ENCODE measurements at regions not wholly inside any gene's neighbourhood (a gene's known extent, or its start where the extent isn't known, plus 50 kb on each side); places are given as distances from the start of the nearest gene placed in this dataset.

DNA sequence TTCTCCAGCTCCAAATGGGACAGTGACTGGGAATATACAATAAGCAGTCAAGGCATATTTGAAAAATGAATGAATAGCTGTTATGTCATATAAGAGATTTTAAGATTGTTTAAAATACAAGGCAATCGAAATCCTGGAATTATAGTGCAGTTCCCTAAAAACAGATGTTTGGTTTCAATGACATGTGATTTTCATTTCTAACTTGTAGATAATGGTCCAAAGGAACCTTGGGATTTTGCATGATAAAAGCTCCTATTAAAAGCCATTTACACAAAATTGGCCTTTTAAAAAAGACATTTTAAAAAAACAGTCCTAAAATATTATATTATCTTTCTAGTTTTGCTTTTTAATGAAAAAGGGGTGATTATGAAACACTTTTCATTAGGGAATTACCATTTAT, 905.1 kb downstream of the GALC start:
- ATAC-seq (no peak), DNase-seq (no peak)
- H3K9me3 ChIP-seq: no peaks in the 10 kb centered on the region
- H3K36me3 ChIP-seq (replicated peaks in 1 of 2; ENCODE audit: insufficient read depth in 1 of 2, low read depth in 2 of 2): no peaks in the 10 kb centered on the region
- H3K27me3 ChIP-seq: no peaks in the 10 kb centered on the region
- no peak for TF ChIP-seq POLR2A (IDR thresholded peaks at IDR 0.05)
- TF ChIP-seq, protein P1, sequence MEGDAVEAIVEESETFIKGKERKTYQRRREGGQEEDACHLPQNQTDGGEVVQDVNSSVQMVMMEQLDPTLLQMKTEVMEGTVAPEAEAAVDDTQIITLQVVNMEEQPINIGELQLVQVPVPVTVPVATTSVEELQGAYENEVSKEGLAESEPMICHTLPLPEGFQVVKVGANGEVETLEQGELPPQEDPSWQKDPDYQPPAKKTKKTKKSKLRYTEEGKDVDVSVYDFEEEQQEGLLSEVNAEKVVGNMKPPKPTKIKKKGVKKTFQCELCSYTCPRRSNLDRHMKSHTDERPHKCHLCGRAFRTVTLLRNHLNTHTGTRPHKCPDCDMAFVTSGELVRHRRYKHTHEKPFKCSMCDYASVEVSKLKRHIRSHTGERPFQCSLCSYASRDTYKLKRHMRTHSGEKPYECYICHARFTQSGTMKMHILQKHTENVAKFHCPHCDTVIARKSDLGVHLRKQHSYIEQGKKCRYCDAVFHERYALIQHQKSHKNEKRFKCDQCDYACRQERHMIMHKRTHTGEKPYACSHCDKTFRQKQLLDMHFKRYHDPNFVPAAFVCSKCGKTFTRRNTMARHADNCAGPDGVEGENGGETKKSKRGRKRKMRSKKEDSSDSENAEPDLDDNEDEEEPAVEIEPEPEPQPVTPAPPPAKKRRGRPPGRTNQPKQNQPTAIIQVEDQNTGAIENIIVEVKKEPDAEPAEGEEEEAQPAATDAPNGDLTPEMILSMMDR (IDR thresholded peaks at IDR 0.05): no peak
- intact Hi-C loops (cut with DNase I): no loop called here
- WGBS, 2 donors: 45 to 57% methylated on average over 1 of the region's 1 CpG
- no peak overlapping the region for H3K4me3 ChIP-seq
- H3K27ac ChIP-seq: no peak overlapping the region
- no peaks in the 10 kb centered on the region for H3K4me1 ChIP-seq

DNA sequence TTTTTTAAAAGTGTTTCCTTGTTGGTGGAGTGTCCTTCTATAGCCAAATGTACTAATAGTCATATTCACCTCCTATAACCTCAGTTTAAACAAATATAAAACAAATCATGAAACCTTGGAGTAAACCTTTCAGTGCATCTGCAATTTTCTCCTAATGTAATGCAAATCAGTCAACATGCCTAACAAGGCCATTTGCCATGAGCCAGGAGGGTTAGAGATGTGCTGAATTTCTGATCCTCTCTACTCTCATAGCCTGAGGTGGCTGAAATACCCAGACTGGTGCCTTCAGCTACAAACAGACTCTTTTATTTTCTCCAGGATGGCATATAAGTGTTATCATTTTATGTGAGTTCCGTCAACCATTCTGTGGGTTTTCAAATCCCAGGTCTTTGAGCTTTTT, 908.1 kb downstream of the GALC start:
- Histone ChIP-seq H3K4me3 (no peak overlapping the region), H3K27me3 (no peaks in the 10 kb centered on the region), H3K27ac (no peak overlapping the region), H3K9me3 (no peaks in the 10 kb centered on the region), H3K4me1 (no peaks in the 10 kb centered on the region), H3K36me3 (replicated peaks in 1 of 2; ENCODE audit: insufficient read depth in 1 of 2, low read depth in 2 of 2) (no peaks in the 10 kb centered on the region)
- no peak for TF ChIP-seq POLR2A (IDR thresholded peaks at IDR 0.05)
- TF ChIP-seq, protein P1 (IDR thresholded peaks at IDR 0.05): no peak
- no peak for DNase-seq
- 95% methylated on average over 1 of the region's 1 CpG for WGBS, 2 donors
- intact Hi-C loops (cut with DNase I): no loop called here
- ATAC-seq: no peak

DNA sequence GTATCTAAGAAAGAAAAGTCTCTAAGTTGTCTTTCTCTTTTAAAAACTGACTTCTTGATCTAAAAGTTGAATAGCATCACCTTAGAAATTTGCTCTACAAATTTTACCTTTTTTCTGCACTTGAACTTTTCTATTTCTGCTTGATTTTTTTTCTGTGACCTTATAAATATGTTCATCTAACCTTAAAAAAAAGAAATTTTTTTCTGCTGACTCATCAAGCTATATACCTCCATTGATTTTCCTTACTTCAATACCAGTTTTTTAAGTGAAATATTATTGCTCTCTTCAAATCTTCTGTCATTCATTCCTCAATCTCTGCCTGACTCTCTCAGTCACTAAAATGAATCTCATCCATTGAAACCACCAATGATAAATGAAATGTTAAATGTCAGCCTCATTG, 910.1 kb downstream of the GALC start:
- H3K36me3 ChIP-seq (replicated peaks in 1 of 2; ENCODE audit: insufficient read depth in 1 of 2, low read depth in 2 of 2): no peaks in the 10 kb centered on the region
- no peaks in the 10 kb centered on the region for H3K9me3 ChIP-seq
- DNase-seq (no peak), ATAC-seq (no peak)
- H3K27me3 ChIP-seq: no peaks in the 10 kb centered on the region
- H3K4me3 ChIP-seq: no peak overlapping the region
- H3K27ac ChIP-seq: no peak overlapping the region
- H3K4me1 ChIP-seq: no peaks in the 10 kb centered on the region
- intact Hi-C loops (cut with DNase I): no loop called here
- no peak for TF ChIP-seq POLR2A (IDR thresholded peaks at IDR 0.05)
- TF ChIP-seq, protein P1 (IDR thresholded peaks at IDR 0.05): no peak

DNA sequence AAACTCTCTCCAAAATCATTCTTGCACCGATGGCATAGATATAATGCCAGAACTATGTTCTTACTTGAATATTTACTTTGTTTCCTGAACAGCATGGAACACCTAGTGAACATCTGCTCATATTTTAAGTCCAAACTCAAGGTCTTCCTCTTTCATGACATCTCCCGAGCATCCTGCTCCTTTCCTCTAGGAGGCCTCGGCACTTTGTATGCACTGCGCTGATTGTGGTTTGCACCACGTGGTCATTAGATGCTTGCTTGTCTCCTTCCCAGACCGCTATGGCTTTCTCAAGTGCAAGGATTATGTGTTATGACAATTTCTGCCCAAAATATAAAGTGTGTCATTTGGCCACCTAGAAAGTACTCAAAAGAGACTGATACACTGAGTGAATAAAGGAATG, 912.0 kb downstream of the GALC start:
- TF ChIP-seq POLR2A (IDR thresholded peaks at IDR 0.05): no peak
- TF ChIP-seq, protein P1 (IDR thresholded peaks at IDR 0.05): no peak
- Histone ChIP-seq H3K4me3 (no peak overlapping the region), H3K4me1 (no peaks in the 10 kb centered on the region), H3K36me3 (replicated peaks in 1 of 2; ENCODE audit: insufficient read depth in 1 of 2, low read depth in 2 of 2) (no peaks in the 10 kb centered on the region), H3K9me3 (no peaks in the 10 kb centered on the region), H3K27me3 (no peaks in the 10 kb centered on the region), H3K27ac (no peak overlapping the region)
- intact Hi-C loops (cut with DNase I): no loop called here
- 76 to 83% methylated on average over 6 of the region's 6 CpGs for WGBS, 2 donors
- ATAC-seq (no peak), DNase-seq (no peak)

DNA sequence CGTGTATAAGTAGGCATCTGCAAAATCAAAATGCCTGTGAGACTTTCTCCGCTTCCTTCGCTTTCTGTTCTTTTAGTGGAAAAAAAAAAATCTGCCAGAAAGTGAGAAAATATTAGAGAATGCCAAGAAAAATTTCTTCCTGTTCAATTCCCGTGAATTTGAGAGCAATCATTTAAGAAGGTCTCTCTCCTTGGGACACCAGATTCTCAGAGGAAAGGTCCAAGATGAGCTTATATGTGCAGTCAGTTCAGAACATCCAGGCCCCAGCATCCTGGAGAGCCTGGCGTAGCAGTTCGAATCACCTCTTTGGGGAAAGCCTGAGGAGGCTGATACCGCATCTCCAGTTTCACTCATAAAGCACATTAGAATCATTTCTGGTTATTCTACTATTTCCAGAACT, 912.8 kb downstream of the GALC start:
- H3K27ac ChIP-seq: no peak overlapping the region

More for the DNA sequence above, 912.8 kb downstream of the GALC start:
- ATAC-seq (no peak), DNase-seq (no peak)
- Histone ChIP-seq H3K4me3 (no peak overlapping the region), H3K4me1 (peaks cover 4% of the 10 kb centered on the region), H3K36me3 (replicated peaks in 1 of 2; ENCODE audit: insufficient read depth in 1 of 2, low read depth in 2 of 2) (no peaks in the 10 kb centered on the region), H3K27me3 (no peaks in the 10 kb centered on the region), H3K9me3 (no peaks in the 10 kb centered on the region)
- WGBS, 2 donors: 76 to 93% methylated on average over 7 of the region's 7 CpGs
- TF ChIP-seq, protein P1 (IDR thresholded peaks at IDR 0.05): no peak
- no peak for TF ChIP-seq POLR2A (IDR thresholded peaks at IDR 0.05)
- intact Hi-C loops (cut with DNase I): no loop called here

Data from body of pancreas (tissue), 4 donors.